ENCODE measurements at regions not wholly inside any gene's neighbourhood (a gene's known extent, or its start where the extent isn't known, plus 50 kb on each side); places are given as distances from the start of the nearest gene placed in this dataset.

DNA sequence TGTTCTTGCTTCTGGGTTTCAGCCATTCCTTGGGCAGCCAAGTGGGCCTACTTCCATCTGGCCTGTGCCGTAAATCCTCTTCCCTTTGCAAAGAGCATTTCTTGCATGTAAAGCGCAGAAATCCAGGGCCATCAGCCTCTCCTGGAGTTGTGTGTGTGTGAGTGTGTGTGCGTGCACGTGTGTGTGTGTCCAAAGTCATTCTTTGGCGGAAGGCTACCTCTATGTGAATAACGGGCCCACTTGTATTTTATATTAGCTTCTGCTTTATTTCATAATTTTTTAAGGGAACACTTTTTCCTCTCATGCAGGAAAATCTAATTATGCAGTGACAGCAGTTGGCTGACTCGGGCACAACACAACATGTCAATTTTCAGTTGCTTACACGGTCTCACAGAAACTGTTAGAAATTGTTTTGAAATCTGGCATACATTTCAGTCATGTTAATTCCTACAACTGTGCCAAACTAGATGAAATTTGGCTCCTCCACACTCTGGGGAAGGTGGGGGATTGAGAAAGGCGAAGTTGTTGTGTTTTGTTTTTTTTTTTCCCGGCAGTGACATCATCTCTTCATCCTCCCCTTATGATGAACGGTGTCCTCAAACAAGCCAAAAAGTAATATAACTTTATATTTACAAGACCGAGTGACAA lies 223.7 kb upstream of the TSHZ2 start:
- Histone ChIP-seq H3K4me3 (replicated peaks in 1 of 4; ENCODE audit: control extremely low read depth in 1 of 4, insufficient read depth in 1 of 4, low read depth in 3 of 4, low read length in 4 of 4) (no peak overlapping the region), H4K20me1 (ENCODE audit: control insufficient read depth, extremely low read depth, insufficient read depth, low read length) (no peaks in the 10 kb centered on the region), H3K4me1 (ENCODE audit: control insufficient read depth, extremely low read depth, insufficient read depth, low read length) (no peaks in the 10 kb centered on the region), H3K9ac (ENCODE audit: insufficient read depth, low read length) (no peak overlapping the region), H2AFZ (ENCODE audit: low read length) (no peak overlapping the region), H3K27ac (ENCODE audit: insufficient read depth, low read length) (no peak overlapping the region), H3K79me2 (ENCODE audit: control insufficient read depth, insufficient read depth, low read length) (no peaks in the 10 kb centered on the region), H3K27me3 (ENCODE audit: control insufficient read depth, insufficient read depth, low read length) (no peaks in the 10 kb centered on the region), H3K9me3 (ENCODE audit: control insufficient read depth, insufficient read depth, low read depth, low read length) (no peaks in the 10 kb centered on the region), H3K36me3 (ENCODE audit: control insufficient read depth, insufficient read depth, low read length) (no peaks in the 10 kb centered on the region), H3K4me2 (ENCODE audit: extremely low read depth, insufficient read depth, low read length) (no peak overlapping the region)
- peak in 1 of 2 donors; percentile 15 for DNase-seq (ENCODE audit: low read depth in 2 of 2)
- TF ChIP-seq, protein P1, sequence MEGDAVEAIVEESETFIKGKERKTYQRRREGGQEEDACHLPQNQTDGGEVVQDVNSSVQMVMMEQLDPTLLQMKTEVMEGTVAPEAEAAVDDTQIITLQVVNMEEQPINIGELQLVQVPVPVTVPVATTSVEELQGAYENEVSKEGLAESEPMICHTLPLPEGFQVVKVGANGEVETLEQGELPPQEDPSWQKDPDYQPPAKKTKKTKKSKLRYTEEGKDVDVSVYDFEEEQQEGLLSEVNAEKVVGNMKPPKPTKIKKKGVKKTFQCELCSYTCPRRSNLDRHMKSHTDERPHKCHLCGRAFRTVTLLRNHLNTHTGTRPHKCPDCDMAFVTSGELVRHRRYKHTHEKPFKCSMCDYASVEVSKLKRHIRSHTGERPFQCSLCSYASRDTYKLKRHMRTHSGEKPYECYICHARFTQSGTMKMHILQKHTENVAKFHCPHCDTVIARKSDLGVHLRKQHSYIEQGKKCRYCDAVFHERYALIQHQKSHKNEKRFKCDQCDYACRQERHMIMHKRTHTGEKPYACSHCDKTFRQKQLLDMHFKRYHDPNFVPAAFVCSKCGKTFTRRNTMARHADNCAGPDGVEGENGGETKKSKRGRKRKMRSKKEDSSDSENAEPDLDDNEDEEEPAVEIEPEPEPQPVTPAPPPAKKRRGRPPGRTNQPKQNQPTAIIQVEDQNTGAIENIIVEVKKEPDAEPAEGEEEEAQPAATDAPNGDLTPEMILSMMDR (conservative IDR thresholded peaks at IDR 0.05 in 1 of 2, IDR thresholded peaks at IDR 0.05 in 1 of 2; ENCODE audit: low read depth in 1 of 2, low read length in 2 of 2), result no peak
- TF ChIP-seq EZH2 (IDR thresholded peaks at IDR 0.05; ENCODE audit: low read length, missing control alignments), result no peak

GRCh38 chr20:52747845-52748284 lies 224.3 kb upstream of the TSHZ2 start:
- TF ChIP-seq EZH2 (IDR thresholded peaks at IDR 0.05; ENCODE audit: low read length, missing control alignments), result no peak
- TF ChIP-seq, protein P1 (conservative IDR thresholded peaks at IDR 0.05 in 1 of 2, IDR thresholded peaks at IDR 0.05 in 1 of 2; ENCODE audit: low read depth in 1 of 2, low read length in 2 of 2), result peak in 1 of 2 donors; percentile 55
- no peak overlapping the region for H2AFZ ChIP-seq (ENCODE audit: low read length)
- H3K27ac ChIP-seq (ENCODE audit: insufficient read depth, low read length), result no peak overlapping the region
- H3K27me3 ChIP-seq (ENCODE audit: control insufficient read depth, insufficient read depth, low read length), result no peaks in the 10 kb centered on the region
- peak; percentile 10 to 54 for DNase-seq (ENCODE audit: low read depth in 2 of 2)
- no peaks in the 10 kb centered on the region for H3K9me3 ChIP-seq (ENCODE audit: control insufficient read depth, insufficient read depth, low read depth, low read length)
- H3K9ac ChIP-seq (ENCODE audit: insufficient read depth, low read length), result no peak overlapping the region
- H3K36me3 ChIP-seq (ENCODE audit: control insufficient read depth, insufficient read depth, low read length), result no peaks in the 10 kb centered on the region
- H3K79me2 ChIP-seq (ENCODE audit: control insufficient read depth, insufficient read depth, low read length), result no peaks in the 10 kb centered on the region
- no peaks in the 10 kb centered on the region for H4K20me1 ChIP-seq (ENCODE audit: control insufficient read depth, extremely low read depth, insufficient read depth, low read length)
- no peaks in the 10 kb centered on the region for H3K4me1 ChIP-seq (ENCODE audit: control insufficient read depth, extremely low read depth, insufficient read depth, low read length)
- H3K4me3 ChIP-seq (replicated peaks in 1 of 4; ENCODE audit: control extremely low read depth in 1 of 4, insufficient read depth in 1 of 4, low read depth in 3 of 4, low read length in 4 of 4), result no peak overlapping the region
- H3K4me2 ChIP-seq (ENCODE audit: extremely low read depth, insufficient read depth, low read length), result no peak overlapping the region

DNA sequence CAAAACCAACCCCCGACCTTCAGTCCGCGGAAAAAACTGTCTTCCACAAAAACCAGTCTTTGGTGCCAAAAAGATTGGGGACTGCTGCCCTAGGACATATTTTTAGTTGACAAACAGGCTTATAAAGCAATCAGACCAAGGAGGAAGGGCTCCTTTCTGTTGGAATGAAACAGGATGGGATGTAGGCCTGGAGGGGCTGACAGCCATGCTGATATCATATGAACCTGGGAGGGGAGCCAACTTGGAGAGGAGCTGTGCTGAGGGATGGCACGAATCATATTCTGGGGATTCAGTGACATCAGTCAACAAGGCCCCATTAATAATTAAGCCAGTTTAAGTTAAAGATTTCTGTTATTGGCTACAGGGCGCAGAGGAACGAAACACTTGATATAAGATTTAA lies 225.4 kb upstream of the TSHZ2 start:
- Histone ChIP-seq H3K27ac (ENCODE audit: insufficient read depth, low read length) (no peak overlapping the region), H3K9me3 (ENCODE audit: control insufficient read depth, insufficient read depth, low read depth, low read length) (no peaks in the 10 kb centered on the region), H3K27me3 (ENCODE audit: control insufficient read depth, insufficient read depth, low read length) (no peaks in the 10 kb centered on the region), H2AFZ (ENCODE audit: low read length) (no peak overlapping the region), H3K79me2 (ENCODE audit: control insufficient read depth, insufficient read depth, low read length) (no peaks in the 10 kb centered on the region), H3K4me1 (ENCODE audit: control insufficient read depth, extremely low read depth, insufficient read depth, low read length) (no peaks in the 10 kb centered on the region), H4K20me1 (ENCODE audit: control insufficient read depth, extremely low read depth, insufficient read depth, low read length) (no peaks in the 10 kb centered on the region), H3K4me3 (replicated peaks in 1 of 4; ENCODE audit: control extremely low read depth in 1 of 4, insufficient read depth in 1 of 4, low read depth in 3 of 4, low read length in 4 of 4) (no peak overlapping the region), H3K36me3 (ENCODE audit: control insufficient read depth, insufficient read depth, low read length) (no peaks in the 10 kb centered on the region), H3K9ac (ENCODE audit: insufficient read depth, low read length) (no peak overlapping the region), H3K4me2 (ENCODE audit: extremely low read depth, insufficient read depth, low read length) (no peak overlapping the region)
- DNase-seq (ENCODE audit: low read depth in 2 of 2), result no peak
- no peak for TF ChIP-seq EZH2 (IDR thresholded peaks at IDR 0.05; ENCODE audit: low read length, missing control alignments)
- TF ChIP-seq, protein P1 (conservative IDR thresholded peaks at IDR 0.05 in 1 of 2, IDR thresholded peaks at IDR 0.05 in 1 of 2; ENCODE audit: low read depth in 1 of 2, low read length in 2 of 2), result no peak
